B cell (primary cell): ENCODE measurements at regions not wholly inside any gene's neighbourhood (a gene's known extent, or its start where the extent isn't known, plus 50 kb on each side); places are given as distances from the start of the nearest gene placed in this dataset.

Experiments
- EZH2 ChIP-seq: IDR thresholded peaks from 2 replicates; pipeline ENCODE4 v1.6.1; 2012; ENCODE audit warnings: borderline replicate concordance, low read depth, mild to moderate bottlenecking, moderate library complexity, low read length; ENCODE audit not compliant: insufficient read depth, poor library complexity, severe bottlenecking
- TF ChIP-seq, protein P1 (sequence below): fragments of 200-600 bp; IDR thresholded peaks from one replicate; pipeline ENCODE4 v1.8.0; 2022; ENCODE audit warnings: antibody characterized with exemption, mild to moderate bottlenecking

DNA sequence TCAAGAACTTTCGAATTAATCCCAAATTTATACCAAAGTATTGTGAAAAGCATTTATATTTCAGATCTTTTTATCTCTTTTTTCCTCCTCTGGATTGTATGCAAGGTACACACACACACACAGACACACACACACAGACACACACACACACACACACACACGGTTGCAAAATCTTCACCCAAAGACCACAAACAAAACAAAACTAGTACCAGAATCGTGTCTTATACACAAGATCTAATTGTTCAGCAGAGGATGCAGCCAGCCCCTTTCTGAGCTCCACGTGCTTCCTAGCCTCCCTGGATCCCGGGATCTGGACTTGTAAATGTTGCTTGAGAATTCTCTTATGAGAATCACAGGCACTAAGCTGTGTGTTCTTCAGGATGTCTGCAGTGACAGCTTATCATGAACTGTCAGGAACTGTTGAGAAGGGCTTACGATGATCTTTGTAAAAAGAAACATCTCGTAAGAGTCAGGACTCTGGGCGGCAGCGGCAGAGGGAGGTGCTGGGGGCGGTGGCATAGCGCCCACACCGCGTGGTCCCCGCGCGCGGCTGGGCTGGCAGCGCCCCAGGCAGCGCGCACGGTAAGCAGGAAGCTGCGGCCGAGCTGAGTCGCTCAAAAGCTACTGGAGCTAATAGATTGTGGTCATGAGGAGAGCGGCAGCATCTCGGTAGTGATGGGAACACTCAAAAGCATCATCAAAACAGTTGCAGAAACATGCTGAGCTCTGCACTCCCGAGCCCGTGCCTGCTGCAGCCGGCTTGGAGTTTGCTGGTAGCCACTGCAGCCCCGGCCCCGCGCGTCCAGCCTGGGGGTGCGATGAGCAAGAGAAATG lies 277.6 kb downstream of the GATA3 start:
- TF ChIP-seq, protein P1, sequence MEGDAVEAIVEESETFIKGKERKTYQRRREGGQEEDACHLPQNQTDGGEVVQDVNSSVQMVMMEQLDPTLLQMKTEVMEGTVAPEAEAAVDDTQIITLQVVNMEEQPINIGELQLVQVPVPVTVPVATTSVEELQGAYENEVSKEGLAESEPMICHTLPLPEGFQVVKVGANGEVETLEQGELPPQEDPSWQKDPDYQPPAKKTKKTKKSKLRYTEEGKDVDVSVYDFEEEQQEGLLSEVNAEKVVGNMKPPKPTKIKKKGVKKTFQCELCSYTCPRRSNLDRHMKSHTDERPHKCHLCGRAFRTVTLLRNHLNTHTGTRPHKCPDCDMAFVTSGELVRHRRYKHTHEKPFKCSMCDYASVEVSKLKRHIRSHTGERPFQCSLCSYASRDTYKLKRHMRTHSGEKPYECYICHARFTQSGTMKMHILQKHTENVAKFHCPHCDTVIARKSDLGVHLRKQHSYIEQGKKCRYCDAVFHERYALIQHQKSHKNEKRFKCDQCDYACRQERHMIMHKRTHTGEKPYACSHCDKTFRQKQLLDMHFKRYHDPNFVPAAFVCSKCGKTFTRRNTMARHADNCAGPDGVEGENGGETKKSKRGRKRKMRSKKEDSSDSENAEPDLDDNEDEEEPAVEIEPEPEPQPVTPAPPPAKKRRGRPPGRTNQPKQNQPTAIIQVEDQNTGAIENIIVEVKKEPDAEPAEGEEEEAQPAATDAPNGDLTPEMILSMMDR = no peak
- TF ChIP-seq EZH2 = no peak
